B cell (primary cell): ENCODE measurements at regions not wholly inside any gene's neighbourhood (a gene's known extent, or its start where the extent isn't known, plus 50 kb on each side); places are given as distances from the start of the nearest gene placed in this dataset.

Experiments
- ATAC-seq: fragments of 200-7000 bp; cut with Tn5 transposase; one replicate; pipeline ENCODE4 v1.10.0; 2021; ENCODE audit warnings: low read depth, mild to moderate bottlenecking, moderate number of reproducible peaks, moderate library complexity
- CTCF ChIA-PET: fragments of 350-600 bp; sonication (Branson Sonifier 250); formaldehyde crosslinking; loops from one replicate; lab custom pipeline; 2021; ENCODE audit warnings: antibody characterized with exemption, inconsistent platforms; lab: Charles Lee
- POLR2A ChIA-PET: fragments of 350-600 bp; sonication (Branson Sonifier 250); formaldehyde crosslinking; loops from one replicate; lab custom pipeline; 2021; ENCODE audit warnings: antibody characterized with exemption; lab: Charles Lee
- DNase-seq: peaks from one replicate; pipeline ENCODE4 v3.0.0; 2013
- H2AFZ ChIP-seq: 2 replicates; pipeline ENCODE4 v1.6.1; 2012; ENCODE audit warnings: mild to moderate bottlenecking, low read depth, low read length; ENCODE audit not compliant: insufficient read depth, poor library complexity, severe bottlenecking
- H3K27ac ChIP-seq, 2 donors: 1 replicate in 1 of 2; 2 replicates in 1 of 2; pipeline ENCODE4 v1.5.1; 2012 to 2013; ENCODE audit warnings: low read length in 2 of 2, mild to moderate bottlenecking in 2 of 2, moderate library complexity in 1 of 2
- H3K27me3 ChIP-seq, 4 experiments: fragments of 200-600 bp in 1 of 4; sonication (generic) in 1 of 4; replicated peaks in 1 of 4; 1 replicate in 2 of 4; 2 replicates in 2 of 4; pipeline versions ENCODE4 v1.6.1 to v1.7.0; 2013 to 2016; ENCODE audit warnings: low read length in 3 of 4, mild to moderate bottlenecking in 2 of 4, mixed read lengths in 1 of 4, moderate library complexity in 1 of 4; ENCODE audit not compliant: insufficient read depth in 4 of 4, control insufficient read depth in 3 of 4; ENCODE audit errors: control extremely low read depth in 1 of 4
- H3K36me3 ChIP-seq, 2 experiments: replicated peaks in 1 of 2; 1 replicate in 1 of 2; 2 replicates in 1 of 2; pipeline versions ENCODE4 v1.6.1 to v1.7.1; 2013; ENCODE audit warnings: low read length in 1 of 2; ENCODE audit not compliant: insufficient read depth in 2 of 2, control insufficient read depth in 1 of 2; ENCODE audit errors: control extremely low read depth in 1 of 2, extremely low read depth in 1 of 2
- H3K4me1 ChIP-seq, 2 donors: fragments of 200-600 bp in 1 of 2; sonication (generic) in 1 of 2; 1 replicate in 1 of 2; 2 replicates in 1 of 2; pipeline versions ENCODE4 v1.5.1 to v1.6.1; 2013 to 2017; ENCODE audit warnings: low read length in 2 of 2; ENCODE audit not compliant: control insufficient read depth in 2 of 2, insufficient read depth in 2 of 2
- H3K4me2 ChIP-seq: replicated peaks from 2 replicates; pipeline ENCODE3; 2012; ENCODE audit warnings: mild to moderate bottlenecking, low read depth, low read length; ENCODE audit not compliant: poor library complexity, severe bottlenecking
- H3K4me3 ChIP-seq, 5 experiments: fragments of 200-600 bp in 1 of 5; sonication (generic) in 1 of 5; 1 replicate in 3 of 5; 2 replicates in 2 of 5; pipeline versions ENCODE4 v1.5.1 to v1.7.0; 2011 to 2016; ENCODE audit warnings: low read length in 4 of 5, mild to moderate bottlenecking in 4 of 5, low read depth in 2 of 5, control low read depth in 1 of 5, moderate library complexity in 1 of 5; ENCODE audit not compliant: insufficient read depth in 1 of 5; ENCODE audit errors: control extremely low read depth in 1 of 5, extremely low read depth in 1 of 5
- H3K79me2 ChIP-seq: fragments of 200-600 bp; sonication (generic); one replicate; pipeline ENCODE4 v1.6.0; 2016; ENCODE audit warnings: low read length; ENCODE audit not compliant: control insufficient read depth, insufficient read depth
- H3K9ac ChIP-seq: fragments of 200-600 bp; sonication (generic); 2 replicates; pipeline ENCODE4 v1.6.1; 2017; ENCODE audit warnings: mild to moderate bottlenecking, low read length, moderate library complexity
- H3K9me3 ChIP-seq, 3 donors: one replicate each; pipeline versions ENCODE4 v1.6.1 to v1.7.1; 2013; ENCODE audit warnings: low read length in 2 of 3; ENCODE audit not compliant: control insufficient read depth in 2 of 3, insufficient read depth in 1 of 3; ENCODE audit errors: control extremely low read depth in 1 of 3
- H4K20me1 ChIP-seq: 2 replicates; pipeline ENCODE4 v1.6.0; 2012; ENCODE audit warnings: mild to moderate bottlenecking, low read length; ENCODE audit not compliant: insufficient read depth, control insufficient read depth, poor library complexity, severe bottlenecking
- H3K27ac Mint-ChIP-seq: one replicate; pipeline ENCODE4 v1.8.0; 2021; ENCODE audit warnings: mixed read lengths
- H3K27me3 Mint-ChIP-seq: one replicate; pipeline ENCODE4 v1.8.0; 2021; ENCODE audit warnings: mixed read lengths
- H3K4me1 Mint-ChIP-seq: one replicate; pipeline ENCODE4 v1.8.0; 2021; ENCODE audit warnings: mixed read lengths
- H3K4me3 Mint-ChIP-seq: one replicate; pipeline ENCODE4 v1.8.0; 2021; ENCODE audit warnings: mixed read lengths
- H3K9me3 Mint-ChIP-seq: one replicate; pipeline ENCODE4 v1.8.0; 2022; ENCODE audit warnings: mixed read lengths; ENCODE audit not compliant: insufficient read depth
- CTCF ChIP-seq: fragments of 200-600 bp; IDR thresholded peaks from one replicate; pipeline ENCODE4 v1.8.0; 2022; ENCODE audit warnings: antibody characterized with exemption, mild to moderate bottlenecking
- EZH2 ChIP-seq: IDR thresholded peaks from 2 replicates; pipeline ENCODE4 v1.6.1; 2012; ENCODE audit warnings: borderline replicate concordance, low read depth, mild to moderate bottlenecking, moderate library complexity, low read length; ENCODE audit not compliant: insufficient read depth, poor library complexity, severe bottlenecking
- WGBS: methylation state at CpG from one replicate; pipeline ENCODE4 v1.1.5; 2013; ENCODE audit warnings: missing lambda C conversion rate; ENCODE audit not compliant: insufficient coverage; 5-methylcytosine and 5-hydroxymethylcytosine counted together
- intact Hi-C: fragments of 100-400 bp; cut with micrococcal nuclease; formaldehyde crosslinking; loops from one replicate; pipeline ENCODE4 v1.10.0; 2022

GRCh38 chr7:10138087-10138854, 835.4 kb upstream of the PHF14 start:
- POLR2A ChIA-PET = no interaction called here
- Histone ChIP-seq H3K4me1 (no peaks in the 10 kb centered on the region), H3K9me3 (no peaks in the 10 kb centered on the region), H2AFZ (no peak overlapping the region), H4K20me1 (no peaks in the 10 kb centered on the region), H3K4me3 (no peak overlapping the region), H3K27me3 (no peaks in the 10 kb centered on the region), H3K36me3 (no peaks in the 10 kb centered on the region), H3K4me2 (no peak overlapping the region), H3K9ac (no peak overlapping the region), H3K79me2 (no peaks in the 10 kb centered on the region), H3K27ac (no peak overlapping the region)
- TF ChIP-seq CTCF = no peak
- no peak for TF ChIP-seq EZH2
- ATAC-seq (no peak), DNase-seq (no peak)
- H3K4me3 Mint-ChIP-seq = no peak overlapping the region
- no peaks in the 10 kb centered on the region for H3K9me3 Mint-ChIP-seq
- H3K27ac Mint-ChIP-seq = no peak overlapping the region
- WGBS = 66% methylated on average over 3 of the region's 5 CpGs
- intact Hi-C loops = no loop called here
- no peaks in the 10 kb centered on the region for H3K27me3 Mint-ChIP-seq
- CTCF ChIA-PET = no interaction called here
- H3K4me1 Mint-ChIP-seq = no peaks in the 10 kb centered on the region

- intact Hi-C loops = no loop called here
- ChIA-PET CTCF (no interaction called here), POLR2A (no interaction called here)
- DNase-seq (no peak), ATAC-seq (no peak)
- H3K4me2 ChIP-seq = no peak overlapping the region
- H3K79me2 ChIP-seq = no peaks in the 10 kb centered on the region
- H4K20me1 ChIP-seq = no peaks in the 10 kb centered on the region
- no peak overlapping the region for H2AFZ ChIP-seq
- H3K4me3 Mint-ChIP-seq = no peak overlapping the region
- no peak for TF ChIP-seq EZH2
- TF ChIP-seq CTCF = no peak
- H3K9ac ChIP-seq = no peak overlapping the region
- H3K27ac ChIP-seq = no peak overlapping the region
- no peaks in the 10 kb centered on the region for H3K27me3 ChIP-seq
- no peak overlapping the region for H3K27ac Mint-ChIP-seq
- WGBS = no CpG with 5 or more reads among the region's 2 CpGs
- no peaks in the 10 kb centered on the region for H3K9me3 Mint-ChIP-seq
- no peak overlapping the region for H3K4me3 ChIP-seq
- H3K9me3 ChIP-seq = no peaks in the 10 kb centered on the region
- no peaks in the 10 kb centered on the region for H3K36me3 ChIP-seq
- H3K4me1 ChIP-seq = no peaks in the 10 kb centered on the region
- H3K27me3 Mint-ChIP-seq = no peaks in the 10 kb centered on the region
- H3K4me1 Mint-ChIP-seq = no peaks in the 10 kb centered on the region
Measured at GRCh38 chr7:10146271-10146670, 827.4 kb upstream of the PHF14 start.
